OCI-LY7 (cell line): ENCODE measurements at regions not wholly inside any gene's neighbourhood (a gene's known extent, or its start where the extent isn't known, plus 50 kb on each side); places are given as distances from the start of the nearest gene placed in this dataset.

ENCODE experiments used
- EZH2phosphoT487 ChIP-seq: fragments of 200-600 bp; sonication (generic); IDR thresholded peaks from 2 replicates; pipeline ENCODE4 v1.6.1; 2018; ENCODE audit warnings: low read depth, borderline replicate concordance, mild to moderate bottlenecking, mixed run types, antibody characterized with exemption, low read length, moderate library complexity, mixed read lengths
- TF ChIP-seq, protein P1 (sequence below): fragments of 200-600 bp; sonication (generic); conservative IDR thresholded peaks from 2 replicates; pipeline ENCODE4 v1.5.1; 2014; ENCODE audit warnings: mild to moderate bottlenecking, antibody characterized with exemption, low read length, moderate library complexity, mixed read lengths

- TF ChIP-seq, protein P1, sequence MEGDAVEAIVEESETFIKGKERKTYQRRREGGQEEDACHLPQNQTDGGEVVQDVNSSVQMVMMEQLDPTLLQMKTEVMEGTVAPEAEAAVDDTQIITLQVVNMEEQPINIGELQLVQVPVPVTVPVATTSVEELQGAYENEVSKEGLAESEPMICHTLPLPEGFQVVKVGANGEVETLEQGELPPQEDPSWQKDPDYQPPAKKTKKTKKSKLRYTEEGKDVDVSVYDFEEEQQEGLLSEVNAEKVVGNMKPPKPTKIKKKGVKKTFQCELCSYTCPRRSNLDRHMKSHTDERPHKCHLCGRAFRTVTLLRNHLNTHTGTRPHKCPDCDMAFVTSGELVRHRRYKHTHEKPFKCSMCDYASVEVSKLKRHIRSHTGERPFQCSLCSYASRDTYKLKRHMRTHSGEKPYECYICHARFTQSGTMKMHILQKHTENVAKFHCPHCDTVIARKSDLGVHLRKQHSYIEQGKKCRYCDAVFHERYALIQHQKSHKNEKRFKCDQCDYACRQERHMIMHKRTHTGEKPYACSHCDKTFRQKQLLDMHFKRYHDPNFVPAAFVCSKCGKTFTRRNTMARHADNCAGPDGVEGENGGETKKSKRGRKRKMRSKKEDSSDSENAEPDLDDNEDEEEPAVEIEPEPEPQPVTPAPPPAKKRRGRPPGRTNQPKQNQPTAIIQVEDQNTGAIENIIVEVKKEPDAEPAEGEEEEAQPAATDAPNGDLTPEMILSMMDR = no peak
- TF ChIP-seq EZH2phosphoT487 = no peak
Measured at GRCh38 chr2:188922191-188922590, 52.0 kb upstream of the COL3A1 start.
